WTC11 (cell line): ENCODE measurements at regions not wholly inside any gene's neighbourhood (a gene's known extent, or its start where the extent isn't known, plus 50 kb on each side); places are given as distances from the start of the nearest gene placed in this dataset.

Experiments used
- ATF1 ChIP-seq: sonication (generic); formaldehyde crosslinking; IDR thresholded peaks from 2 replicates; pipeline ENCODE4 v1.8.1; 2023; ENCODE audit warnings: mild to moderate bottlenecking, moderate library complexity, missing genetic modification reagents
- CBFB ChIP-seq: sonication (generic); formaldehyde crosslinking; IDR thresholded peaks from 2 replicates; pipeline ENCODE4 v1.8.1; 2022; ENCODE audit warnings: mild to moderate bottlenecking, low read depth, missing genetic modification reagents
- CREM ChIP-seq: sonication (generic); formaldehyde crosslinking; IDR thresholded peaks from 2 replicates; pipeline ENCODE4 v1.8.1; 2022; ENCODE audit warnings: mild to moderate bottlenecking, missing genetic modification reagents, moderate library complexity
- FOXK1 ChIP-seq: sonication (generic); formaldehyde crosslinking; IDR thresholded peaks from 2 replicates; pipeline ENCODE4 v1.8.0; 2022; ENCODE audit warnings: mild to moderate bottlenecking, moderate library complexity, missing genetic modification reagents
- JUN ChIP-seq: sonication (generic); formaldehyde crosslinking; IDR thresholded peaks from 2 replicates; pipeline ENCODE4 v1.8.0; 2023; ENCODE audit warnings: mild to moderate bottlenecking, missing genetic modification reagents
- NR2C2 ChIP-seq: sonication (generic); formaldehyde crosslinking; IDR thresholded peaks from 2 replicates; pipeline ENCODE4 v1.8.0; 2022; ENCODE audit warnings: mild to moderate bottlenecking, missing genetic modification reagents
- SP1 ChIP-seq: sonication (generic); formaldehyde crosslinking; conservative IDR thresholded peaks from 2 replicates; pipeline ENCODE4 v1.8.1; 2022; ENCODE audit warnings: missing genetic modification reagents
- STAT6 ChIP-seq: sonication (generic); formaldehyde crosslinking; conservative IDR thresholded peaks from 2 replicates; pipeline ENCODE4 v1.8.1; 2023; ENCODE audit warnings: mild to moderate bottlenecking, low read depth, missing genetic modification reagents, moderate library complexity
- USF1 ChIP-seq: sonication (generic); formaldehyde crosslinking; IDR thresholded peaks from 2 replicates; pipeline ENCODE4 v1.8.0; 2022; ENCODE audit warnings: mild to moderate bottlenecking, missing genetic modification reagents
- ZNF512 ChIP-seq: sonication (generic); formaldehyde crosslinking; IDR thresholded peaks from 2 replicates; pipeline ENCODE4 v1.8.1; 2022; ENCODE audit warnings: missing genetic modification reagents, borderline replicate concordance
- TF ChIP-seq, protein P1 (sequence below): fragments of 200-600 bp; IDR thresholded peaks from 2 replicates; pipeline ENCODE4 v1.8.0; 2022; ENCODE audit warnings: antibody characterized with exemption
- TF ChIP-seq, protein P2 (sequence below): sonication (generic); formaldehyde crosslinking; conservative IDR thresholded peaks from 2 replicates; pipeline ENCODE4 v1.8.1; 2022; ENCODE audit warnings: mild to moderate bottlenecking, missing genetic modification reagents

DNA sequence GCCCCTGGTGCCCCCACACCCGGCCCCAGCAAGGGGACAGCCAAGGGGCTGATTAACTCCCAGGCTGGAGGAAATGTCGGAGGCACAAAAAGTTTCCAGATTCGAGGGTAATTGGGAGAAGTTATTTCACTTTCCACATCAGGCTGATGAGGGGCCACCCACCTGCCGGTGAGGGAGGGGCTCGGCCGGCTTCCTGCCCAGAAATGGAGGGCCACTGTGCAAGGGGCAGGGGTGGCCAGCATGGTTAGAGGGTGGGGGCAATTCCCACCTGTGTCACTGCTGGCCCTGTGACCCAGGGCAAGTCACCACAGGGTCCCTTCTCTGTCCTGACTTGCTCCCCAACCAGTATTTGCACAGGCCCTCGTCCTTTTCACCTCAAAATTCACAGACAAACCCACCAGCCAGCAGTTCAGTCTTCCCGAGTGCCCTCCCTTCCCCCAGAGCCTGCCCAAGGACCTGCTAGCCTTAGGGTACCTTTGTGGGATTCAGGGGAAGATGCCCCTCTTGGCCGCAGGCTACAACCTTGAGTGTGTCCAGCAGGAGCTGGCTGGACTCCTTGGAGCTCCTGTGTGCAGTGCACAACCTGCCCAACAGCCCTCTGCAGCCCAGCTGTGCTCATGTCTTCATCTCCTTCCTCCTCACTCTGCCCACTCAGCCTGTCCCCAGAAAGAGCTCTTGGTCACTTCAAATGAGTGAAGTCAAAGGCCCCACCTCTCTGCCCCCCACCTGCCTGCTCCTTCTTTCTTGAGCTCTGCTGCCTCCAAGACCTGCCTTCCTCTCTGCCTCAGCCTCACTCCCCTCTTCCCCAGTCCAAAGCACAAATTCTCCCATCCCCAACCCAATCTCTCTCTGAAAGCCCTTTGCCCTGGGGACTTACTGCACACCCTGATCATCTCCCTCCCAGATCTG lies 130.5 kb downstream of the BARX1 start:
- TF ChIP-seq, protein P1, sequence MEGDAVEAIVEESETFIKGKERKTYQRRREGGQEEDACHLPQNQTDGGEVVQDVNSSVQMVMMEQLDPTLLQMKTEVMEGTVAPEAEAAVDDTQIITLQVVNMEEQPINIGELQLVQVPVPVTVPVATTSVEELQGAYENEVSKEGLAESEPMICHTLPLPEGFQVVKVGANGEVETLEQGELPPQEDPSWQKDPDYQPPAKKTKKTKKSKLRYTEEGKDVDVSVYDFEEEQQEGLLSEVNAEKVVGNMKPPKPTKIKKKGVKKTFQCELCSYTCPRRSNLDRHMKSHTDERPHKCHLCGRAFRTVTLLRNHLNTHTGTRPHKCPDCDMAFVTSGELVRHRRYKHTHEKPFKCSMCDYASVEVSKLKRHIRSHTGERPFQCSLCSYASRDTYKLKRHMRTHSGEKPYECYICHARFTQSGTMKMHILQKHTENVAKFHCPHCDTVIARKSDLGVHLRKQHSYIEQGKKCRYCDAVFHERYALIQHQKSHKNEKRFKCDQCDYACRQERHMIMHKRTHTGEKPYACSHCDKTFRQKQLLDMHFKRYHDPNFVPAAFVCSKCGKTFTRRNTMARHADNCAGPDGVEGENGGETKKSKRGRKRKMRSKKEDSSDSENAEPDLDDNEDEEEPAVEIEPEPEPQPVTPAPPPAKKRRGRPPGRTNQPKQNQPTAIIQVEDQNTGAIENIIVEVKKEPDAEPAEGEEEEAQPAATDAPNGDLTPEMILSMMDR, result no peak
- TF ChIP-seq JUN (CRISPR knock-in tag), result no peak
- no peak for TF ChIP-seq CBFB (CRISPR knock-in tag)
- no peak for TF ChIP-seq ZNF512 (CRISPR knock-in tag)
- no peak for TF ChIP-seq USF1 (CRISPR knock-in tag)
- TF ChIP-seq FOXK1, result no peak
- TF ChIP-seq NR2C2 (CRISPR knock-in tag), result no peak
- TF ChIP-seq, protein P2, sequence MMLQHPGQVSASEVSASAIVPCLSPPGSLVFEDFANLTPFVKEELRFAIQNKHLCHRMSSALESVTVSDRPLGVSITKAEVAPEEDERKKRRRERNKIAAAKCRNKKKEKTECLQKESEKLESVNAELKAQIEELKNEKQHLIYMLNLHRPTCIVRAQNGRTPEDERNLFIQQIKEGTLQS, result no peak
- TF ChIP-seq STAT6 (CRISPR knock-in tag), result no peak
- no peak for TF ChIP-seq SP1 (CRISPR knock-in tag)
- no peak for TF ChIP-seq CREM (CRISPR knock-in tag)
- TF ChIP-seq ATF1 (CRISPR knock-in tag), result no peak
